ENCODE measurements at regions not wholly inside any gene's neighbourhood (a gene's known extent, or its start where the extent isn't known, plus 50 kb on each side); places are given as distances from the start of the nearest gene placed in this dataset.
"Not testable (repeated sequence)": the region's sequence is repeated elsewhere in the genome, so short reads cannot be mapped to it uniquely, and the experiment has no call there.

- Histone ChIP-seq H3K9me3 (ENCODE audit: low read depth, low read length) (no peaks in the 10 kb centered on the region), H3K4me3 (ENCODE audit: low read length) (no peak overlapping the region), H3K27me3 (ENCODE audit: insufficient read depth, low read length) (no peaks in the 10 kb centered on the region), H3K4me1 (ENCODE audit: insufficient read depth, low read length) (no peaks in the 10 kb centered on the region)
Measured at GRCh38 chr10:4431114-4431863, 394.7 kb upstream of the AKR1E2 start.

- H3K4me1 ChIP-seq (ENCODE audit: insufficient read depth, low read length), result no peaks in the 10 kb centered on the region
- no peaks in the 10 kb centered on the region for H3K27me3 ChIP-seq (ENCODE audit: insufficient read depth, low read length)
- no peaks in the 10 kb centered on the region for H3K9me3 ChIP-seq (ENCODE audit: low read depth, low read length)
- no peak overlapping the region for H3K4me3 ChIP-seq (ENCODE audit: low read length)
Measured at GRCh38 chr10:4429571-4429970, 396.4 kb upstream of the AKR1E2 start.

- no peaks in the 10 kb centered on the region for H3K4me1 ChIP-seq (ENCODE audit: insufficient read depth, low read length)
- H3K9me3 ChIP-seq (ENCODE audit: low read depth, low read length), result no peaks in the 10 kb centered on the region
- H3K27me3 ChIP-seq (ENCODE audit: insufficient read depth, low read length), result no peaks in the 10 kb centered on the region
- no peak overlapping the region for H3K4me3 ChIP-seq (ENCODE audit: low read length)
Measured at GRCh38 chr10:4427532-4427931, 398.5 kb upstream of the AKR1E2 start.

- Histone ChIP-seq H3K27me3 (ENCODE audit: insufficient read depth, low read length) (no peaks in the 10 kb centered on the region), H3K4me3 (ENCODE audit: low read length) (no peak overlapping the region), H3K9me3 (ENCODE audit: low read depth, low read length) (no peaks in the 10 kb centered on the region), H3K4me1 (ENCODE audit: insufficient read depth, low read length) (no peaks in the 10 kb centered on the region)
Measured at GRCh38 chr10:4426866-4427265, 399.1 kb upstream of the AKR1E2 start.

GRCh38 chr10:4409319-4409718, 416.7 kb upstream of the AKR1E2 start:
- H3K4me3 ChIP-seq (ENCODE audit: low read length), result no peak overlapping the region
- no peaks in the 10 kb centered on the region for H3K9me3 ChIP-seq (ENCODE audit: low read depth, low read length)
- H3K27me3 ChIP-seq (ENCODE audit: insufficient read depth, low read length), result no peaks in the 10 kb centered on the region
- H3K4me1 ChIP-seq (ENCODE audit: insufficient read depth, low read length), result no peaks in the 10 kb centered on the region

- Histone ChIP-seq H3K9me3 (ENCODE audit: low read depth, low read length) (no peaks in the 10 kb centered on the region), H3K4me1 (ENCODE audit: insufficient read depth, low read length) (no peaks in the 10 kb centered on the region)
Measured at GRCh38 chr10:4407783-4408182, 418.2 kb upstream of the AKR1E2 start.

GRCh38 chr10:4405828-4406227, 420.2 kb upstream of the AKR1E2 start:
- Histone ChIP-seq H3K4me1 (ENCODE audit: insufficient read depth, low read length) (no peaks in the 10 kb centered on the region), H3K27me3 (ENCODE audit: insufficient read depth, low read length) (no peaks in the 10 kb centered on the region), H3K4me3 (ENCODE audit: low read length) (no peak overlapping the region), H3K9me3 (ENCODE audit: low read depth, low read length) (no peaks in the 10 kb centered on the region)

More at GRCh38 chr10:4407783-4408182, 418.2 kb upstream of the AKR1E2 start:
- no peaks in the 10 kb centered on the region for H3K27me3 ChIP-seq (ENCODE audit: insufficient read depth, low read length)
- H3K4me3 ChIP-seq (ENCODE audit: low read length), result no peak overlapping the region

GRCh38 chr10:4403638-4404252, 422.3 kb upstream of the AKR1E2 start:
- H3K4me1 ChIP-seq (ENCODE audit: insufficient read depth, low read length), result no peaks in the 10 kb centered on the region
- H3K27me3 ChIP-seq (ENCODE audit: insufficient read depth, low read length), result no peaks in the 10 kb centered on the region
- H3K9me3 ChIP-seq (ENCODE audit: low read depth, low read length), result no peaks in the 10 kb centered on the region
- no peak overlapping the region for H3K4me3 ChIP-seq (ENCODE audit: low read length)

- not testable (repeated sequence) for H3K4me3 ChIP-seq (ENCODE audit: low read length); H3K27me3 ChIP-seq (ENCODE audit: insufficient read depth, low read length); H3K4me1 ChIP-seq (ENCODE audit: insufficient read depth, low read length); H3K9me3 ChIP-seq (ENCODE audit: low read depth, low read length)
Measured at GRCh38 chr10:4401080-4401479, 424.9 kb upstream of the AKR1E2 start.

GRCh38 chr10:4399556-4399955, 426.5 kb upstream of the AKR1E2 start:
- no peaks in the 10 kb centered on the region for H3K9me3 ChIP-seq (ENCODE audit: low read depth, low read length)
- no peaks in the 10 kb centered on the region for H3K27me3 ChIP-seq (ENCODE audit: insufficient read depth, low read length)
- no peak overlapping the region for H3K4me3 ChIP-seq (ENCODE audit: low read length)
- H3K4me1 ChIP-seq (ENCODE audit: insufficient read depth, low read length), result no peaks in the 10 kb centered on the region

GRCh38 chr10:4398602-4399001, 427.4 kb upstream of the AKR1E2 start:
- no peak overlapping the region for H3K4me3 ChIP-seq (ENCODE audit: low read length)
- H3K4me1 ChIP-seq (ENCODE audit: insufficient read depth, low read length), result no peaks in the 10 kb centered on the region
- H3K9me3 ChIP-seq (ENCODE audit: low read depth, low read length), result no peaks in the 10 kb centered on the region
- H3K27me3 ChIP-seq (ENCODE audit: insufficient read depth, low read length), result no peaks in the 10 kb centered on the region

GRCh38 chr10:4397337-4397736, 428.7 kb upstream of the AKR1E2 start:
- Histone ChIP-seq H3K4me1 (ENCODE audit: insufficient read depth, low read length) (no peaks in the 10 kb centered on the region), H3K27me3 (ENCODE audit: insufficient read depth, low read length) (no peaks in the 10 kb centered on the region), H3K4me3 (ENCODE audit: low read length) (no peak overlapping the region), H3K9me3 (ENCODE audit: low read depth, low read length) (no peaks in the 10 kb centered on the region)

- Histone ChIP-seq H3K4me3 (ENCODE audit: low read length) (no peak overlapping the region), H3K27me3 (ENCODE audit: insufficient read depth, low read length) (no peaks in the 10 kb centered on the region), H3K9me3 (ENCODE audit: low read depth, low read length) (no peaks in the 10 kb centered on the region), H3K4me1 (ENCODE audit: insufficient read depth, low read length) (no peaks in the 10 kb centered on the region)
Measured at GRCh38 chr10:4396401-4397283, 429.4 kb upstream of the AKR1E2 start.

GRCh38 chr10:4395731-4396130, 430.3 kb upstream of the AKR1E2 start:
- Histone ChIP-seq H3K4me3 (ENCODE audit: low read length) (no peak overlapping the region), H3K9me3 (ENCODE audit: low read depth, low read length) (no peaks in the 10 kb centered on the region), H3K4me1 (ENCODE audit: insufficient read depth, low read length) (no peaks in the 10 kb centered on the region), H3K27me3 (ENCODE audit: insufficient read depth, low read length) (no peaks in the 10 kb centered on the region)

GRCh38 chr10:4394455-4394854, 431.6 kb upstream of the AKR1E2 start:
- H3K27me3 ChIP-seq (ENCODE audit: insufficient read depth, low read length); H3K4me3 ChIP-seq (ENCODE audit: low read length); H3K4me1 ChIP-seq (ENCODE audit: insufficient read depth, low read length); H3K9me3 ChIP-seq (ENCODE audit: low read depth, low read length): not testable (repeated sequence)

Data from mononuclear cell (primary cell).